Liver (tissue), 8 donors: ENCODE measurements at regions not wholly inside any gene's neighbourhood (a gene's known extent, or its start where the extent isn't known, plus 50 kb on each side); places are given as distances from the start of the nearest gene placed in this dataset.

ENCODE experiments used
- DNase-seq: peaks from one replicate; pipeline ENCODE4 v3.0.0-alpha.2; 2017; ENCODE audit warnings: low spot score
- H3K27ac ChIP-seq, 2 donors: one replicate each; pipeline ENCODE4 v1.7.0; 2013; ENCODE audit warnings: inconsistent platforms in 2 of 2, low read length in 2 of 2, control low read depth in 1 of 2, low read depth in 1 of 2, mild to moderate bottlenecking in 1 of 2
- H3K27me3 ChIP-seq, 4 donors: one replicate each; pipeline versions ENCODE4 v1.6.1 to v1.7.0; 2013; ENCODE audit warnings: low read length in 3 of 4, inconsistent platforms in 1 of 4, mild to moderate bottlenecking in 1 of 4, moderate library complexity in 1 of 4; ENCODE audit not compliant: control insufficient read depth in 4 of 4, insufficient read depth in 4 of 4
- H3K36me3 ChIP-seq, 4 donors: one replicate each; pipeline versions ENCODE4 v1.6.1 to v1.7.0; 2013; ENCODE audit warnings: low read length in 3 of 4, mild to moderate bottlenecking in 3 of 4, low read depth in 1 of 4, moderate library complexity in 1 of 4; ENCODE audit not compliant: control insufficient read depth in 4 of 4, insufficient read depth in 3 of 4
- H3K4me1 ChIP-seq, 4 donors: one replicate each; pipeline versions ENCODE4 v1.6.1 to v1.7.0; 2013; ENCODE audit warnings: low read length in 3 of 4, mild to moderate bottlenecking in 3 of 4, moderate library complexity in 1 of 4; ENCODE audit not compliant: control insufficient read depth in 4 of 4, insufficient read depth in 4 of 4
- H3K4me3 ChIP-seq, 3 donors: one replicate each; pipeline versions ENCODE4 v1.6.1 to v1.7.0; 2013; ENCODE audit warnings: low read length in 3 of 3, control low read depth in 1 of 3, low read depth in 1 of 3, mild to moderate bottlenecking in 1 of 3
- H3K9ac ChIP-seq, 2 donors: one replicate each; pipeline ENCODE4 v1.7.0; 2013; ENCODE audit warnings: low read length in 2 of 2, mild to moderate bottlenecking in 2 of 2, moderate library complexity in 2 of 2, control low read depth in 1 of 2, low read depth in 1 of 2
- H3K9me3 ChIP-seq, 4 donors: one replicate each; pipeline versions ENCODE4 v1.6.1 to v1.7.0; 2013; ENCODE audit warnings: low read length in 3 of 4; ENCODE audit not compliant: control insufficient read depth in 4 of 4
- ATF3 ChIP-seq: IDR thresholded peaks from 2 replicates; pipeline ENCODE4 v1.6.1; 2016; ENCODE audit warnings: antibody characterized with exemption
- CTCF ChIP-seq: fragments of 150-350 bp; IDR thresholded peaks from 2 replicates; pipeline ENCODE4 v1.5.1; 2017; ENCODE audit warnings: improper control_type of control experiment, low read depth, low read length; ENCODE audit not compliant: missing input control
- EGR1 ChIP-seq, 2 donors: IDR thresholded peaks; 2 replicates each; pipeline ENCODE4 v1.6.1; 2016 to 2018; ENCODE audit warnings: antibody characterized with exemption in 2 of 2, low read depth in 2 of 2
- FOXA1 ChIP-seq: IDR thresholded peaks from 2 replicates; pipeline ENCODE4 v1.6.1; 2016; ENCODE audit warnings: antibody characterized with exemption
- FOXA2 ChIP-seq: IDR thresholded peaks from 2 replicates; pipeline ENCODE4 v1.6.1; 2016; ENCODE audit warnings: antibody characterized with exemption
- GABPA ChIP-seq, 2 donors: IDR thresholded peaks in 1 of 2; conservative IDR thresholded peaks in 1 of 2; 2 replicates each; pipeline ENCODE4 v1.6.1; 2016; ENCODE audit warnings: antibody characterized with exemption in 2 of 2, mild to moderate bottlenecking in 1 of 2, moderate library complexity in 1 of 2
- HNF4A ChIP-seq, 2 donors: conservative IDR thresholded peaks; 2 replicates each; pipeline ENCODE4 v1.6.1; 2016; ENCODE audit warnings: antibody characterized with exemption in 2 of 2, mild to moderate bottlenecking in 2 of 2
- HNF4G ChIP-seq: IDR thresholded peaks from 2 replicates; pipeline ENCODE4 v1.6.1; 2016; ENCODE audit warnings: antibody characterized with exemption
- JUND ChIP-seq, 2 donors: IDR thresholded peaks; 2 replicates each; pipeline ENCODE4 v1.6.1; 2016; ENCODE audit warnings: antibody characterized with exemption in 2 of 2
- MAX ChIP-seq: IDR thresholded peaks from 2 replicates; pipeline ENCODE4 v1.6.1; 2016; ENCODE audit warnings: antibody characterized with exemption
- NR2F2 ChIP-seq: IDR thresholded peaks from 2 replicates; pipeline ENCODE4 v1.6.1; 2016; ENCODE audit warnings: antibody characterized with exemption
- RAD21 ChIP-seq, 2 donors: IDR thresholded peaks; 2 replicates each; pipeline ENCODE4 v1.6.1; 2016; ENCODE audit warnings: antibody characterized with exemption in 2 of 2, mild to moderate bottlenecking in 2 of 2
- REST ChIP-seq: IDR thresholded peaks from 2 replicates; pipeline ENCODE4 v1.6.1; 2016; ENCODE audit warnings: antibody characterized with exemption, mild to moderate bottlenecking
- RXRA ChIP-seq, 2 donors: IDR thresholded peaks; 2 replicates each; pipeline ENCODE4 v1.6.1; 2017 to 2018; ENCODE audit warnings: antibody characterized with exemption in 2 of 2, mild to moderate bottlenecking in 1 of 2
- SP1 ChIP-seq: IDR thresholded peaks from 2 replicates; pipeline ENCODE4 v1.6.1; 2018; ENCODE audit warnings: antibody characterized with exemption, mild to moderate bottlenecking
- TAF1 ChIP-seq: conservative IDR thresholded peaks from 2 replicates; pipeline ENCODE4 v1.6.1; 2016; ENCODE audit warnings: antibody characterized with exemption, mild to moderate bottlenecking
- YY1 ChIP-seq: IDR thresholded peaks from 2 replicates; pipeline ENCODE4 v1.6.1; 2016; ENCODE audit warnings: antibody characterized with exemption, mild to moderate bottlenecking
- ZBTB33 ChIP-seq: IDR thresholded peaks from 2 replicates; pipeline ENCODE4 v1.6.1; 2016; ENCODE audit warnings: antibody characterized with exemption
- WGBS: extraction: QIAGEN DNeasy Blood & Tissue Kit; methylation state at CpG from one replicate; pipeline ENCODE4 v1.1.7; 2013; 5-methylcytosine and 5-hydroxymethylcytosine counted together
- donor health status: healthy.
- donor health status: healthy.
- donor health status: healthy.
- donor health status: healthy.
- donor health status: healthy.

- Histone ChIP-seq H3K27me3 (no peaks in the 10 kb centered on the region), H3K4me3 (no peak overlapping the region), H3K27ac (no peak overlapping the region), H3K4me1 (no peaks in the 10 kb centered on the region), H3K36me3 (no peaks in the 10 kb centered on the region), H3K9ac (no peak overlapping the region), H3K9me3 (peaks cover 4 to 18% (median 11%) of the 10 kb centered on the region in 4 donors)
- 15% methylated on average over 1 of the region's 1 CpG for WGBS
- no peak for DNase-seq
- TF ChIP-seq FOXA1 (no peak), RAD21 (IDR thresholded peaks at IDR 0.05) (no peak), JUND (IDR thresholded peaks at IDR 0.05) (no peak), HNF4G (no peak)
Measured at GRCh38 chr10:30770816-30771215, 141.3 kb upstream of the LYZL2 start.

GRCh38 chr10:30770229-30770628, 140.7 kb upstream of the LYZL2 start:
- no peak overlapping the region for H3K27ac ChIP-seq
- TF ChIP-seq GABPA (IDR thresholded peaks at IDR 0.05 in 1 of 2, conservative IDR thresholded peaks at IDR 0.05 in 1 of 2) = no peak
- no peak for TF ChIP-seq TAF1
- TF ChIP-seq ATF3 = no peak
- no peak for TF ChIP-seq NR2F2
- no peak for TF ChIP-seq FOXA1
- TF ChIP-seq YY1 = no peak
- TF ChIP-seq EGR1 (IDR thresholded peaks at IDR 0.05; ENCODE audit: low read depth in 2 of 2) = no peak
- no peak for TF ChIP-seq HNF4A (conservative IDR thresholded peaks at IDR 0.05)
- no peak for TF ChIP-seq RAD21 (IDR thresholded peaks at IDR 0.05)
- TF ChIP-seq FOXA2 = no peak
- no peak for TF ChIP-seq JUND (IDR thresholded peaks at IDR 0.05)
- no peak for TF ChIP-seq REST
- TF ChIP-seq SP1 = no peak
- TF ChIP-seq MAX = no peak
- no peak for TF ChIP-seq HNF4G
- TF ChIP-seq RXRA (IDR thresholded peaks at IDR 0.05) = no peak
- TF ChIP-seq ZBTB33 = no peak
- TF ChIP-seq CTCF = no peak
- no peaks in the 10 kb centered on the region for H3K27me3 ChIP-seq
- H3K9ac ChIP-seq = no peak overlapping the region
- DNase-seq = no peak
- H3K9me3 ChIP-seq = peaks cover 4 to 18% (median 11%) of the 10 kb centered on the region in 4 donors
- no peaks in the 10 kb centered on the region for H3K4me1 ChIP-seq
- 96% methylated on average over 2 of the region's 2 CpGs for WGBS
- no peak overlapping the region for H3K4me3 ChIP-seq
- no peaks in the 10 kb centered on the region for H3K36me3 ChIP-seq
